NCI-H2196 (cell line): ENCODE measurements at regions not wholly inside any gene's neighbourhood (a gene's known extent, or its start where the extent isn't known, plus 50 kb on each side); places are given as distances from the start of the nearest gene placed in this dataset.

Experiments used
- DNase-seq: peaks from one replicate; lab custom pipeline; 2025; ENCODE audit not compliant: unreplicated experiment; lab: John Stamatoyannopoulos, UW

- DNase-seq: no peak
Observed at GRCh38 chr10:8527773-8528172, 473.3 kb downstream of the GATA3 start.

- DNase-seq: no peak
Observed at GRCh38 chr10:8531116-8531515, 476.6 kb downstream of the GATA3 start.

GRCh38 chr10:8532647-8533046, 478.2 kb downstream of the GATA3 start:
- DNase-seq: no peak

- DNase-seq: no peak
Observed at GRCh38 chr10:8533462-8533861, 479.0 kb downstream of the GATA3 start.

- no peak for DNase-seq
Observed at GRCh38 chr10:8534096-8534495, 479.6 kb downstream of the GATA3 start.

- no peak for DNase-seq
Observed at GRCh38 chr10:8534891-8535290, 480.4 kb downstream of the GATA3 start.

GRCh38 chr10:8539056-8539455, 484.6 kb downstream of the GATA3 start:
- DNase-seq: no peak

- DNase-seq: no peak
Observed at GRCh38 chr10:8543361-8544056, 489.0 kb downstream of the GATA3 start.

- no peak for DNase-seq
Observed at GRCh38 chr10:8544057-8544380, 489.5 kb downstream of the GATA3 start.

GRCh38 chr10:8544500-8544899, 490.0 kb downstream of the GATA3 start:
- no peak for DNase-seq

GRCh38 chr10:8554574-8554973, 500.1 kb downstream of the GATA3 start:
- DNase-seq: no peak

GRCh38 chr10:8556321-8556720, 501.8 kb downstream of the GATA3 start:
- DNase-seq: no peak

- no peak for DNase-seq
Observed at GRCh38 chr10:8563478-8563877, 509.0 kb downstream of the GATA3 start.

GRCh38 chr10:8566737-8567136, 512.2 kb downstream of the GATA3 start:
- DNase-seq: no peak

- DNase-seq: no peak
Observed at GRCh38 chr10:8568401-8568800, 513.9 kb downstream of the GATA3 start.

- DNase-seq: no peak
Observed at GRCh38 chr10:8575620-8576019, 521.1 kb downstream of the GATA3 start.

- no peak for DNase-seq
Observed at GRCh38 chr10:8576281-8576680, 521.8 kb downstream of the GATA3 start.

- DNase-seq: no peak
Observed at GRCh38 chr10:8576911-8577310, 522.4 kb downstream of the GATA3 start.

GRCh38 chr10:8577686-8578085, 523.2 kb downstream of the GATA3 start:
- DNase-seq: no peak

GRCh38 chr10:8581521-8582225, 527.2 kb downstream of the GATA3 start:
- DNase-seq: no peak

- DNase-seq: no peak
Observed at GRCh38 chr10:8583096-8583495, 528.6 kb downstream of the GATA3 start.

GRCh38 chr10:8584666-8585065, 530.2 kb downstream of the GATA3 start:
- DNase-seq: no peak

GRCh38 chr10:8586504-8586903, 532.0 kb downstream of the GATA3 start:
- DNase-seq: no peak
